MM.1S (cell line): ENCODE measurements at regions not wholly inside any gene's neighbourhood (a gene's known extent, or its start where the extent isn't known, plus 50 kb on each side); places are given as distances from the start of the nearest gene placed in this dataset.

Experiments used
- DNase-seq: peaks from one replicate; pipeline ENCODE4 v3.0.0-alpha.2; 2015
- H2AFZ ChIP-seq: fragments of 300-600 bp; sonication (generic); 2 replicates; pipeline ENCODE4 v1.6.0; 2016; ENCODE audit warnings: antibody characterized with exemption, low read length
- H3F3A ChIP-seq: fragments of 300-600 bp; sonication (generic); 2 replicates; pipeline ENCODE4 v1.6.1; 2016; ENCODE audit warnings: mild to moderate bottlenecking, antibody characterized with exemption, low read length, moderate library complexity, mixed read lengths; ENCODE audit not compliant: insufficient read depth
- H3K27ac ChIP-seq: fragments of 300-600 bp; sonication (generic); 2 replicates; pipeline ENCODE4 v1.5.1; 2016; ENCODE audit warnings: mild to moderate bottlenecking, low read length
- H3K27me3 ChIP-seq: fragments of 300-600 bp; sonication (generic); replicated peaks from 2 replicates; pipeline ENCODE4 v1.6.0; 2016; ENCODE audit warnings: low read length; ENCODE audit not compliant: insufficient read depth
- H3K36me3 ChIP-seq: fragments of 300-600 bp; sonication (generic); replicated peaks from 2 replicates; pipeline ENCODE4 v1.6.1; 2016; ENCODE audit warnings: mild to moderate bottlenecking, low read length, mixed read lengths; ENCODE audit not compliant: insufficient read depth
- H3K4me1 ChIP-seq: fragments of 300-600 bp; sonication (generic); 2 replicates; pipeline ENCODE4 v1.6.1; 2016; ENCODE audit warnings: low read length, mixed read lengths
- H3K4me2 ChIP-seq: fragments of 300-600 bp; sonication (generic); 2 replicates; pipeline ENCODE4 v1.6.0; 2016; ENCODE audit warnings: low read depth, low read length
- H3K4me3 ChIP-seq: fragments of 300-600 bp; sonication (generic); 2 replicates; pipeline ENCODE4 v1.5.1; 2016; ENCODE audit warnings: low read length, mixed read lengths
- H3K79me2 ChIP-seq: fragments of 300-600 bp; sonication (generic); 2 replicates; pipeline ENCODE4 v1.6.1; 2016; ENCODE audit warnings: mixed run types, low read length, mixed read lengths
- H3K9ac ChIP-seq: fragments of 300-600 bp; sonication (generic); 2 replicates; pipeline ENCODE4 v1.6.1; 2016; ENCODE audit warnings: low read length, mixed read lengths
- H3K9me2 ChIP-seq: fragments of 300-600 bp; sonication (generic); replicated peaks from 2 replicates; pipeline ENCODE4 v1.6.1; 2016; ENCODE audit warnings: mild to moderate bottlenecking, low read length, mixed read lengths; ENCODE audit not compliant: insufficient read depth
- H3K9me3 ChIP-seq: fragments of 300-600 bp; sonication (generic); replicated peaks from 2 replicates; pipeline ENCODE4 v1.6.1; 2016; ENCODE audit warnings: mild to moderate bottlenecking, low read length, mixed read lengths; ENCODE audit not compliant: insufficient read depth
- H4K20me1 ChIP-seq: fragments of 300-600 bp; sonication (generic); 2 replicates; pipeline ENCODE4 v1.6.1; 2016; ENCODE audit warnings: mild to moderate bottlenecking, low read length, moderate library complexity, mixed read lengths; ENCODE audit not compliant: insufficient read depth
- CTCF ChIP-seq: fragments of 300-600 bp; sonication (generic); IDR thresholded peaks from 2 replicates; pipeline ENCODE4 v1.5.1; 2016; ENCODE audit warnings: antibody characterized with exemption, low read length, mixed read lengths
- EZH2 ChIP-seq: fragments of 300-600 bp; sonication (generic); optimal IDR thresholded peaks from 2 replicates; pipeline ENCODE3; 2017; ENCODE audit warnings: low read depth, mild to moderate bottlenecking, antibody characterized with exemption, low read length, mixed read lengths
- EZH2phosphoT487 ChIP-seq: fragments of 300-600 bp; sonication (generic); IDR thresholded peaks from 2 replicates; pipeline ENCODE4 v1.6.1; 2018; ENCODE audit warnings: antibody characterized with exemption, low read length

GRCh38 chr14:97353102-97353501, 555.9 kb downstream of the VRK1 start:
- H3K4me2 ChIP-seq: no peak overlapping the region
- no peaks in the 10 kb centered on the region for H4K20me1 ChIP-seq
- no peaks in the 10 kb centered on the region for H3K4me1 ChIP-seq
- no peak for DNase-seq
- no peak overlapping the region for H2AFZ ChIP-seq
- TF ChIP-seq EZH2phosphoT487: no peak
- no peak for TF ChIP-seq EZH2
- no peak for TF ChIP-seq CTCF
- no peak overlapping the region for H3K9ac ChIP-seq
- H3F3A ChIP-seq: no peaks in the 10 kb centered on the region
- no peaks in the 10 kb centered on the region for H3K9me2 ChIP-seq
- H3K9me3 ChIP-seq: no peaks in the 10 kb centered on the region
- no peaks in the 10 kb centered on the region for H3K36me3 ChIP-seq
- no peak overlapping the region for H3K27ac ChIP-seq
- no peaks in the 10 kb centered on the region for H3K79me2 ChIP-seq
- H3K4me3 ChIP-seq: no peak overlapping the region
- no peaks in the 10 kb centered on the region for H3K27me3 ChIP-seq

GRCh38 chr14:97354119-97354722, 557.0 kb downstream of the VRK1 start:
- Histone ChIP-seq H3K9me3 (no peaks in the 10 kb centered on the region), H2AFZ (no peak overlapping the region), H4K20me1 (no peaks in the 10 kb centered on the region), H3K36me3 (no peaks in the 10 kb centered on the region), H3F3A (no peaks in the 10 kb centered on the region), H3K4me3 (no peak overlapping the region), H3K4me1 (no peaks in the 10 kb centered on the region), H3K9ac (no peak overlapping the region), H3K9me2 (no peaks in the 10 kb centered on the region), H3K27ac (no peak overlapping the region), H3K27me3 (no peaks in the 10 kb centered on the region), H3K4me2 (no peak overlapping the region), H3K79me2 (no peaks in the 10 kb centered on the region)
- TF ChIP-seq CTCF (no peak), EZH2 (no peak), EZH2phosphoT487 (no peak)
- DNase-seq: no peak

GRCh38 chr14:97359341-97359740, 562.2 kb downstream of the VRK1 start:
- TF ChIP-seq EZH2: no peak
- no peak for TF ChIP-seq CTCF
- no peak for TF ChIP-seq EZH2phosphoT487
- Histone ChIP-seq H3K9me3 (no peaks in the 10 kb centered on the region), H3K4me1 (no peaks in the 10 kb centered on the region)

More at GRCh38 chr14:97359341-97359740, 562.2 kb downstream of the VRK1 start:
- Histone ChIP-seq H3F3A (no peaks in the 10 kb centered on the region), H3K79me2 (no peaks in the 10 kb centered on the region), H3K9me2 (no peaks in the 10 kb centered on the region), H3K36me3 (no peaks in the 10 kb centered on the region), H3K27ac (no peak overlapping the region), H2AFZ (no peak overlapping the region), H3K4me3 (no peak overlapping the region), H4K20me1 (no peaks in the 10 kb centered on the region), H3K4me2 (no peak overlapping the region), H3K27me3 (no peaks in the 10 kb centered on the region), H3K9ac (no peak overlapping the region)
- no peak for DNase-seq
